H1 (cell line): ENCODE measurements at regions not wholly inside any gene's neighbourhood (a gene's known extent, or its start where the extent isn't known, plus 50 kb on each side); places are given as distances from the start of the nearest gene placed in this dataset.

Experiments used
- BRCA1 ChIP-seq: IDR thresholded peaks from 2 replicates; pipeline ENCODE4 v1.6.1; 2012; ENCODE audit warnings: low read depth, low read length, improper control_type of control experiment
- CHD7 ChIP-seq: fragments of 300-600 bp; sonication (generic); IDR thresholded peaks from 2 replicates; pipeline ENCODE4 v1.7.1; 2012; ENCODE audit warnings: low read length, moderate library complexity, mild to moderate bottlenecking, inconsistent platforms; ENCODE audit not compliant: insufficient replicate concordance
- CREB1 ChIP-seq: IDR thresholded peaks from 2 replicates; pipeline ENCODE4 v1.6.1; 2012; ENCODE audit warnings: inconsistent platforms
- GABPA ChIP-seq: IDR thresholded peaks from 2 replicates; pipeline ENCODE4 v1.6.1; 2011; ENCODE audit warnings: mild to moderate bottlenecking, low read length, moderate library complexity, borderline replicate concordance; ENCODE audit not compliant: insufficient read depth
- HDAC2 ChIP-seq, 2 experiments: fragments of 300-600 bp in 1 of 2; sonication (generic) in 1 of 2; IDR thresholded peaks; 2 replicates each; pipeline ENCODE4 v1.6.1; 2011 to 2012; ENCODE audit warnings: low read depth in 2 of 2, low read length in 2 of 2, mild to moderate bottlenecking in 2 of 2, moderate library complexity in 2 of 2, borderline replicate concordance in 1 of 2, inconsistent platforms in 1 of 2
- KDM1A ChIP-seq: fragments of 200-600, 300-600 bp; sonication (generic); IDR thresholded peaks from 2 replicates; pipeline ENCODE4 v1.7.1; 2016; ENCODE audit warnings: mild to moderate bottlenecking, low read length, borderline replicate concordance
- KDM5A ChIP-seq: fragments of 200-600 bp; IDR thresholded peaks from 2 replicates; pipeline ENCODE4 v1.7.1; 2012; ENCODE audit warnings: mild to moderate bottlenecking, low read length, inconsistent platforms, mixed read lengths
- PHF8 ChIP-seq: fragments of 200-600 bp; sonication (generic); conservative IDR thresholded peaks from 2 replicates; pipeline ENCODE4 v1.7.1; 2012; ENCODE audit warnings: low read depth, mild to moderate bottlenecking, inconsistent platforms, low read length, moderate library complexity
- POLR2AphosphoS5 ChIP-seq: IDR thresholded peaks from 2 replicates; pipeline ENCODE4 v1.6.1; 2011; ENCODE audit warnings: low read depth, low read length
- RAD21 ChIP-seq, 2 experiments: IDR thresholded peaks in 1 of 2; conservative IDR thresholded peaks in 1 of 2; 2 replicates each; pipeline ENCODE4 v1.6.1; 2011; ENCODE audit warnings: low read depth in 2 of 2, low read length in 2 of 2, improper control_type of control experiment in 1 of 2, inconsistent platforms in 1 of 2, mild to moderate bottlenecking in 1 of 2, moderate library complexity in 1 of 2
- SIX5 ChIP-seq: IDR thresholded peaks from 2 replicates; pipeline ENCODE4 v1.6.1; 2011; ENCODE audit warnings: mild to moderate bottlenecking, low read depth, low read length
- SUZ12 ChIP-seq: fragments of 200-600 bp; sonication (generic); IDR thresholded peaks from 2 replicates; pipeline ENCODE4 v1.6.1; 2012; ENCODE audit warnings: mild to moderate bottlenecking, inconsistent platforms, low read length, moderate library complexity, mixed read lengths

GRCh38 chr14:84809158-84809557, 720.8 kb upstream of the FLRT2 start (continued):
- TF ChIP-seq CHD7 (no peak), CREB1 (no peak), BRCA1 (no peak), POLR2AphosphoS5 (no peak), HDAC2 (IDR thresholded peaks at IDR 0.05; ENCODE audit: borderline replicate concordance in 1 of 2, low read depth in 2 of 2, low read length in 2 of 2) (no peak), RAD21 (IDR thresholded peaks at IDR 0.05 in 1 of 2, conservative IDR thresholded peaks at IDR 0.05 in 1 of 2; ENCODE audit: low read depth in 2 of 2, low read length in 2 of 2) (no peak), SIX5 (no peak), KDM5A (no peak), KDM1A (no peak), GABPA (no peak), SUZ12 (no peak), PHF8 (no peak)
